ENCODE measurements at regions not wholly inside any gene's neighbourhood (a gene's known extent, or its start where the extent isn't known, plus 50 kb on each side); places are given as distances from the start of the nearest gene placed in this dataset.

- no peaks in the 10 kb centered on the region for H3K27me3 ChIP-seq (ENCODE audit: insufficient read depth)
- Mint-ChIP-seq H3K27ac (no peak overlapping the region), H3K36me3 (ENCODE audit: low read depth) (no peaks in the 10 kb centered on the region; the same call in 2 of the 3 replicates), H3K27me3 (ENCODE audit: insufficient read depth, low read depth, poor library complexity) (peaks cover 14% of the 10 kb centered on the region), H3K4me1 (peaks cover 30% of the 10 kb centered on the region), H3K4me3 (no peak overlapping the region), H3K9me3 (no peaks in the 10 kb centered on the region; the same call in 2 of the 3 replicates)
- no peak for ATAC-seq
- no peaks in the 10 kb centered on the region for H3K36me3 ChIP-seq (ENCODE audit: insufficient read depth)
- TF ChIP-seq ZNF114 (CRISPR knock-in tag; IDR thresholded peaks at IDR 0.05) = no peak
- TF ChIP-seq, protein P1, sequence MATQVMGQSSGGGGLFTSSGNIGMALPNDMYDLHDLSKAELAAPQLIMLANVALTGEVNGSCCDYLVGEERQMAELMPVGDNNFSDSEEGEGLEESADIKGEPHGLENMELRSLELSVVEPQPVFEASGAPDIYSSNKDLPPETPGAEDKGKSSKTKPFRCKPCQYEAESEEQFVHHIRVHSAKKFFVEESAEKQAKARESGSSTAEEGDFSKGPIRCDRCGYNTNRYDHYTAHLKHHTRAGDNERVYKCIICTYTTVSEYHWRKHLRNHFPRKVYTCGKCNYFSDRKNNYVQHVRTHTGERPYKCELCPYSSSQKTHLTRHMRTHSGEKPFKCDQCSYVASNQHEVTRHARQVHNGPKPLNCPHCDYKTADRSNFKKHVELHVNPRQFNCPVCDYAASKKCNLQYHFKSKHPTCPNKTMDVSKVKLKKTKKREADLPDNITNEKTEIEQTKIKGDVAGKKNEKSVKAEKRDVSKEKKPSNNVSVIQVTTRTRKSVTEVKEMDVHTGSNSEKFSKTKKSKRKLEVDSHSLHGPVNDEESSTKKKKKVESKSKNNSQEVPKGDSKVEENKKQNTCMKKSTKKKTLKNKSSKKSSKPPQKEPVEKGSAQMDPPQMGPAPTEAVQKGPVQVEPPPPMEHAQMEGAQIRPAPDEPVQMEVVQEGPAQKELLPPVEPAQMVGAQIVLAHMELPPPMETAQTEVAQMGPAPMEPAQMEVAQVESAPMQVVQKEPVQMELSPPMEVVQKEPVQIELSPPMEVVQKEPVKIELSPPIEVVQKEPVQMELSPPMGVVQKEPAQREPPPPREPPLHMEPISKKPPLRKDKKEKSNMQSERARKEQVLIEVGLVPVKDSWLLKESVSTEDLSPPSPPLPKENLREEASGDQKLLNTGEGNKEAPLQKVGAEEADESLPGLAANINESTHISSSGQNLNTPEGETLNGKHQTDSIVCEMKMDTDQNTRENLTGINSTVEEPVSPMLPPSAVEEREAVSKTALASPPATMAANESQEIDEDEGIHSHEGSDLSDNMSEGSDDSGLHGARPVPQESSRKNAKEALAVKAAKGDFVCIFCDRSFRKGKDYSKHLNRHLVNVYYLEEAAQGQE (IDR thresholded peaks at IDR 0.05; ENCODE audit: unreplicated experiment) = no peak
- TF ChIP-seq, protein P2, sequence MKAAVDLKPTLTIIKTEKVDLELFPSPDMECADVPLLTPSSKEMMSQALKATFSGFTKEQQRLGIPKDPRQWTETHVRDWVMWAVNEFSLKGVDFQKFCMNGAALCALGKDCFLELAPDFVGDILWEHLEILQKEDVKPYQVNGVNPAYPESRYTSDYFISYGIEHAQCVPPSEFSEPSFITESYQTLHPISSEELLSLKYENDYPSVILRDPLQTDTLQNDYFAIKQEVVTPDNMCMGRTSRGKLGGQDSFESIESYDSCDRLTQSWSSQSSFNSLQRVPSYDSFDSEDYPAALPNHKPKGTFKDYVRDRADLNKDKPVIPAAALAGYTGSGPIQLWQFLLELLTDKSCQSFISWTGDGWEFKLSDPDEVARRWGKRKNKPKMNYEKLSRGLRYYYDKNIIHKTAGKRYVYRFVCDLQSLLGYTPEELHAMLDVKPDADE (IDR thresholded peaks at IDR 0.05) = no peak
- no peak for TF ChIP-seq STAT1 (IDR thresholded peaks at IDR 0.05; ENCODE audit: unreplicated experiment)
- TF ChIP-seq, protein P3, sequence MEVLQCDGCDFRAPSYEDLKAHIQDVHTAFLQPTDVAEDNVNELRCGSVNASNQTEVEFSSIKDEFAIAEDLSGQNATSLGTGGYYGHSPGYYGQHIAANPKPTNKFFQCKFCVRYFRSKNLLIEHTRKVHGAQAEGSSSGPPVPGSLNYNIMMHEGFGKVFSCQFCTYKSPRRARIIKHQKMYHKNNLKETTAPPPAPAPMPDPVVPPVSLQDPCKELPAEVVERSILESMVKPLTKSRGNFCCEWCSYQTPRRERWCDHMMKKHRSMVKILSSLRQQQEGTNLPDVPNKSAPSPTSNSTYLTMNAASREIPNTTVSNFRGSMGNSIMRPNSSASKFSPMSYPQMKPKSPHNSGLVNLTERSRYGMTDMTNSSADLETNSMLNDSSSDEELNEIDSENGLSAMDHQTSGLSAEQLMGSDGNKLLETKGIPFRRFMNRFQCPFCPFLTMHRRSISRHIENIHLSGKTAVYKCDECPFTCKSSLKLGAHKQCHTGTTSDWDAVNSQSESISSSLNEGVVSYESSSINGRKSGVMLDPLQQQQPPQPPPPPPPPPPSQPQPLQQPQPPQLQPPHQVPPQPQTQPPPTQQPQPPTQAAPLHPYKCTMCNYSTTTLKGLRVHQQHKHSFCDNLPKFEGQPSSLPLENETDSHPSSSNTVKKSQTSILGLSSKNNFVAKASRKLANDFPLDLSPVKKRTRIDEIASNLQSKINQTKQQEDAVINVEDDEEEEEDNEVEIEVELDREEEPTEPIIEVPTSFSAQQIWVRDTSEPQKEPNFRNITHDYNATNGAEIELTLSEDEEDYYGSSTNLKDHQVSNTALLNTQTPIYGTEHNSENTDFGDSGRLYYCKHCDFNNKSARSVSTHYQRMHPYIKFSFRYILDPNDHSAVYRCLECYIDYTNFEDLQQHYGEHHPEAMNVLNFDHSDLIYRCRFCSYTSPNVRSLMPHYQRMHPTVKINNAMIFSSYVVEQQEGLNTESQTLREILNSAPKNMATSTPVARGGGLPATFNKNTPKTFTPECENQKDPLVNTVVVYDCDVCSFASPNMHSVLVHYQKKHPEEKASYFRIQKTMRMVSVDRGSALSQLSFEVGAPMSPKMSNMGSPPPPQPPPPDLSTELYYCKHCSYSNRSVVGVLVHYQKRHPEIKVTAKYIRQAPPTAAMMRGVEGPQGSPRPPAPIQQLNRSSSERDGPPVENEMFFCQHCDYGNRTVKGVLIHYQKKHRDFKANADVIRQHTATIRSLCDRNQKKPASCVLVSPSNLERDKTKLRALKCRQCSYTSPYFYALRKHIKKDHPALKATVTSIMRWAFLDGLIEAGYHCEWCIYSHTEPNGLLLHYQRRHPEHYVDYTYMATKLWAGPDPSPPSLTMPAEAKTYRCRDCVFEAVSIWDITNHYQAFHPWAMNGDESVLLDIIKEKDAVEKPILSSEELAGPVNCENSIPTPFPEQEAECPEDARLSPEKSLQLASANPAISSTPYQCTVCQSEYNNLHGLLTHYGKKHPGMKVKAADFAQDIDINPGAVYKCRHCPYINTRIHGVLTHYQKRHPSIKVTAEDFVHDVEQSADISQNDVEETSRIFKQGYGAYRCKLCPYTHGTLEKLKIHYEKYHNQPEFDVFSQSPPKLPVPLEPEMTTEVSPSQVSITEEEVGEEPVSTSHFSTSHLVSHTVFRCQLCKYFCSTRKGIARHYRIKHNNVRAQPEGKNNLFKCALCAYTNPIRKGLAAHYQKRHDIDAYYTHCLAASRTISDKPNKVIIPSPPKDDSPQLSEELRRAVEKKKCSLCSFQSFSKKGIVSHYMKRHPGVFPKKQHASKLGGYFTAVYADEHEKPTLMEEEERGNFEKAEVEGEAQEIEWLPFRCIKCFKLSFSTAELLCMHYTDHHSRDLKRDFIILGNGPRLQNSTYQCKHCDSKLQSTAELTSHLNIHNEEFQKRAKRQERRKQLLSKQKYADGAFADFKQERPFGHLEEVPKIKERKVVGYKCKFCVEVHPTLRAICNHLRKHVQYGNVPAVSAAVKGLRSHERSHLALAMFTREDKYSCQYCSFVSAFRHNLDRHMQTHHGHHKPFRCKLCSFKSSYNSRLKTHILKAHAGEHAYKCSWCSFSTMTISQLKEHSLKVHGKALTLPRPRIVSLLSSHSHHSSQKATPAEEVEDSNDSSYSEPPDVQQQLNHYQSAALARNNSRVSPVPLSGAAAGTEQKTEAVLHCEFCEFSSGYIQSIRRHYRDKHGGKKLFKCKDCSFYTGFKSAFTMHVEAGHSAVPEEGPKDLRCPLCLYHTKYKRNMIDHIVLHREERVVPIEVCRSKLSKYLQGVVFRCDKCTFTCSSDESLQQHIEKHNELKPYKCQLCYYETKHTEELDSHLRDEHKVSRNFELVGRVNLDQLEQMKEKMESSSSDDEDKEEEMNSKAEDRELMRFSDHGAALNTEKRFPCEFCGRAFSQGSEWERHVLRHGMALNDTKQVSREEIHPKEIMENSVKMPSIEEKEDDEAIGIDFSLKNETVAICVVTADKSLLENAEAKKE (CRISPR knock-in tag; IDR thresholded peaks at IDR 0.05) = no peak
- no peak for TF ChIP-seq ZNF331 (CRISPR knock-in tag; IDR thresholded peaks at IDR 0.05; ENCODE audit: low read depth)
- no peak for TF ChIP-seq EZH2 (IDR thresholded peaks at IDR 0.05; ENCODE audit: low read depth, unreplicated experiment)
- no peak for TF ChIP-seq NANOG (IDR thresholded peaks at IDR 0.05; ENCODE audit: borderline replicate concordance)
- TF ChIP-seq EZH2phosphoT487 (IDR thresholded peaks at IDR 0.05; ENCODE audit: unreplicated experiment) = no peak
- TF ChIP-seq POLR2AphosphoS5 (IDR thresholded peaks at IDR 0.05; ENCODE audit: low read depth) = no peak
- TF ChIP-seq CTCF (conservative IDR thresholded peaks at IDR 0.05; ENCODE audit: low read depth in 2 of 2) = no peak
- TF ChIP-seq JUNB (IDR thresholded peaks at IDR 0.05; ENCODE audit: unreplicated experiment) = no peak
- no peak for TF ChIP-seq CREB1 (CRISPR knock-in tag; IDR thresholded peaks at IDR 0.05; ENCODE audit: low read depth)
- no peaks in the 10 kb centered on the region for H3F3A ChIP-seq (replicated peaks; ENCODE audit: low read depth)
- no peaks in the 10 kb centered on the region for H3K9me2 ChIP-seq (ENCODE audit: insufficient read depth)
- no peak for DNase-seq (ENCODE audit: low spot score)
- H3K27ac ChIP-seq (ENCODE audit: low read depth) = no peak overlapping the region
- 0 out of 2 replicates have a peak, but pooled peaks cover 9% of the 10 kb centered on the region for H3K4me1 ChIP-seq (ENCODE audit: insufficient read depth)
- no peak overlapping the region for H3K4me2 ChIP-seq
- 0 out of 2 replicates have a peak overlapping the region, but pooled peaks have one; percentile 43 for H2AFZ ChIP-seq
- no peak overlapping the region for H3K4me3 ChIP-seq
- H4K20me1 ChIP-seq (replicated peaks; ENCODE audit: insufficient read depth) = no peaks in the 10 kb centered on the region
- H3K79me2 ChIP-seq (replicated peaks; ENCODE audit: insufficient read depth) = no peaks in the 10 kb centered on the region
Measured at GRCh38 chr2:43043553-43043870, 182.9 kb downstream of the ZFP36L2 start.

Measured in GM23338 (cell line).